Neural cell (in vitro differentiated cells): ENCODE measurements at regions not wholly inside any gene's neighbourhood (a gene's known extent, or its start where the extent isn't known, plus 50 kb on each side); places are given as distances from the start of the nearest gene placed in this dataset.

ENCODE experiments used
- EP300 ChIP-seq: fragments of 450-650 bp; conservative IDR thresholded peaks from 2 replicates; pipeline ENCODE4 v1.6.1; 2014; ENCODE audit warnings: antibody characterized with exemption, mild to moderate bottlenecking, moderate library complexity; ENCODE audit not compliant: poor library complexity, severe bottlenecking
- EZH2 ChIP-seq: fragments of 200-600, 300-800 bp; shearing (Covaris generic), sonication (generic); IDR thresholded peaks from 2 replicates; pipeline ENCODE4 v1.6.1; 2014; ENCODE audit warnings: antibody characterized with exemption, low read length, borderline replicate concordance, mild to moderate bottlenecking; ENCODE audit not compliant: insufficient read depth, poor library complexity, severe bottlenecking
- POLR2AphosphoS5 ChIP-seq: IDR thresholded peaks from 2 replicates; pipeline ENCODE4 v1.6.1; 2012
- TAF1 ChIP-seq: IDR thresholded peaks from 2 replicates; pipeline ENCODE4 v1.6.1; 2012; ENCODE audit warnings: low read depth
- TF ChIP-seq, protein P1 (sequence below): fragments of 450-650 bp; IDR thresholded peaks from 2 replicates; pipeline ENCODE4 v1.5.1; 2014; ENCODE audit warnings: antibody characterized with exemption, mild to moderate bottlenecking, moderate library complexity; ENCODE audit not compliant: poor library complexity, severe bottlenecking

DNA sequence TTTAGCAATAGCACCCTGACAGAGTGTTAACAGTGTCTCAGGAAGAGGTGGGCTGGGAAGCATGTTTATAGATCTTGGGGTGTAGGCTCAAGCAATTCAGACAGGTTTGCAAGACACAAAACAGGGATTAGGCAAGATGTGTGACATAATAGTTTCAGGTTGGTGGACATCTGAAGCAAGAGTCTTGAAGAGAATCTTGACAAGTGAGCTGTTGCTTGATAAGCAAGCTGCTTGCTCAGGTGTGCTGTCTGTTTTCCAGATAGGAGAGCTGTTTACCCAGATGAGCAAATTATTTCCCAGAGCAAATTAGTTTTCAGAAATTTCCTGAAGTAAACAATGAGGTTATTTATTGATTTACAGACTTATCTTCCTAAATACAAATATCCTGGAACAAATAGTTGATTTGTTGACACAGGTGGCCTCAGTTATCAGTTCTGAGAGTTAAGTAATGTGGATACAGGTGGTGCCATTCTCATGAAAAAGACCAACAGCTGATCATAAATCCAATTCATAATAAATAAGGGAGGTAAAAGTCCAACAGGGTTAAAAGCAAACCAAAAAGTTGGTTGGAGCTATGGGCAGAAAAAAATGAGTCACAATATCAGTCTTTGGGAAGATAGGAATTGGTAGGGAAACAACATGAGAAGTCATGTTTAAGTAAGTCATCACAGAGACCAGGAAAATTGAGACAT lies 437.3 kb downstream of the TBL1XR1 start:
- TF ChIP-seq, protein P1, sequence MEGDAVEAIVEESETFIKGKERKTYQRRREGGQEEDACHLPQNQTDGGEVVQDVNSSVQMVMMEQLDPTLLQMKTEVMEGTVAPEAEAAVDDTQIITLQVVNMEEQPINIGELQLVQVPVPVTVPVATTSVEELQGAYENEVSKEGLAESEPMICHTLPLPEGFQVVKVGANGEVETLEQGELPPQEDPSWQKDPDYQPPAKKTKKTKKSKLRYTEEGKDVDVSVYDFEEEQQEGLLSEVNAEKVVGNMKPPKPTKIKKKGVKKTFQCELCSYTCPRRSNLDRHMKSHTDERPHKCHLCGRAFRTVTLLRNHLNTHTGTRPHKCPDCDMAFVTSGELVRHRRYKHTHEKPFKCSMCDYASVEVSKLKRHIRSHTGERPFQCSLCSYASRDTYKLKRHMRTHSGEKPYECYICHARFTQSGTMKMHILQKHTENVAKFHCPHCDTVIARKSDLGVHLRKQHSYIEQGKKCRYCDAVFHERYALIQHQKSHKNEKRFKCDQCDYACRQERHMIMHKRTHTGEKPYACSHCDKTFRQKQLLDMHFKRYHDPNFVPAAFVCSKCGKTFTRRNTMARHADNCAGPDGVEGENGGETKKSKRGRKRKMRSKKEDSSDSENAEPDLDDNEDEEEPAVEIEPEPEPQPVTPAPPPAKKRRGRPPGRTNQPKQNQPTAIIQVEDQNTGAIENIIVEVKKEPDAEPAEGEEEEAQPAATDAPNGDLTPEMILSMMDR, result no peak
- no peak for TF ChIP-seq POLR2AphosphoS5
- TF ChIP-seq EZH2, result no peak
- TF ChIP-seq TAF1, result no peak
- no peak for TF ChIP-seq EP300
